Esophagus muscularis mucosa (tissue), 4 donors: ENCODE measurements at regions not wholly inside any gene's neighbourhood (a gene's known extent, or its start where the extent isn't known, plus 50 kb on each side); places are given as distances from the start of the nearest gene placed in this dataset.

Experiments
- CTCF ChIP-seq, 3 experiments: fragments of 200-600 bp in 2 of 3; fragments of 450-650 bp in 1 of 3; sonication (generic) in 2 of 3; IDR thresholded peaks; one replicate each; pipeline ENCODE4 v1.5.1; 2017 to 2019; ENCODE audit warnings: antibody characterized with exemption in 3 of 3, mild to moderate bottlenecking in 2 of 3, moderate library complexity in 1 of 3
- EP300 ChIP-seq: sonication (generic); formaldehyde crosslinking; IDR thresholded peaks from one replicate; pipeline ENCODE4 v1.6.1; 2017; ENCODE audit warnings: antibody characterized with exemption
- POLR2AphosphoS5 ChIP-seq, 2 donors: sonication (generic); formaldehyde crosslinking; IDR thresholded peaks; one replicate each; pipeline ENCODE4 v1.6.1; 2017; ENCODE audit warnings: antibody characterized with exemption in 2 of 2

DNA sequence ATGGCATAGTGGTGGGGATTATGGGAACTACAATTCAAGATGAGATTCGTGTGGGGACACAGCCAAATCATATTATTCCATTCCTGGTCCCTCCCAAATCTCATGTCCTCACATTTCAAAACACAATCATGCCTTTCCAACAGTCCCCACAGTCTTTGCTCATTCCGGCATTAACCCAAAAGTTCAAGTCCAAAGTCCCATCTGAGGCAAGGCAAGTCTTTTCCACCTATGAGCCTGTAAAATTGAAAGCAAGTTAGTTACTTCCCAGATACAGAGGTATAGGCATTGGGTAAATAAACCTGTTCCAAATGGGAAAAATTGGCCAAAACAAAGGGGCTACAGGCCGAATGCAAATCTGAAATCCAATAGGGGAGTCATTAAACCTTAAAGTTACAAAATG, 1063.2 kb downstream of the CDH11 start:
- no peak for TF ChIP-seq CTCF (IDR thresholded peaks at IDR 0.05)
- no peak for TF ChIP-seq EP300
- no peak for TF ChIP-seq POLR2AphosphoS5 (IDR thresholded peaks at IDR 0.05)
